ENCODE measurements at regions not wholly inside any gene's neighbourhood (a gene's known extent, or its start where the extent isn't known, plus 50 kb on each side); places are given as distances from the start of the nearest gene placed in this dataset.

DNA sequence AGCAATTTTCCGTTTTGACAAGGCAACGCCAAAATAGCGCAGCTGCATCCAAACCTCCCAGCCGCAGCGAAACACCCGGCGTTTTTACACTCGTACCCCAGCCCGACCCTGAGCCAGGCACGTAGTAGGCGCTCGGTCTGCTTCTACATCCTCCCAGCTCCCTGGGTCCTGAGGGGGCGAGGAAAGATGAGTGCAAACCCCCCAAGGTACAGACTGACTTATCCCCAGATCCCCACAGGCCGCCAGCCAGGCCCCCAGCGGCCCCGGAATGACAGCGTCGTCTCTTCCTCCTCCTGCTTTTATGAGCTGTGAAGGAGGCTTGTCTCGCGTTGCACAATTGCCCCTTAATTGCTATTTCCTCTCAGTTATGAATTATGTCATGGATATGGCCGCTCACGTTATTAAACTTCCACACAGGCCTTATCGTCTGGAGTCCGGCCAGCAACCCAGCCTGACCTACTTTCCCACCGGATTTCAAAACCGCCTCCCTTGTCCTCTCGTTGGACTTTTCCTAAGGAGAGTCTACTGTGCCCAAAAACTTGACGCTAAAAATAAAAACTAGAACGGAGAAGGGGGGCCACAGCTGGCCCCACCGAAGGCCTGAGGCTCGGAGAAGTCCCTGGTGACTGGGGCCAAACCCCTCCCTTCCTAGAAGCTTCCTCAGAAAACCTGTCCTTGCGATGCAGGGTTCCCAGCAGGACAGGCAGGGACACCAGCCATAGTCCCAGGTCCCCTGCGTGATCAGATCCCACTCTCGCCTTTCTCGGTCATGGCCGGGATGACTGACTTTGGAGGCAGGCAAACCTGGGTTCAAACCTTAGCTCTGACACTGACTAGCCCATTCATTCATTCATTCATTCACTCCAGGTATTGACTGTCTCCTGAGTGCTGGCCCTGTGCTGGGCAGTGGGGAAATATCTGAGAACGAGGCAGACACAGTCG, 130.9 kb upstream of the PTPN1 start:
- peak; percentile 61 for DNase-seq

DNA sequence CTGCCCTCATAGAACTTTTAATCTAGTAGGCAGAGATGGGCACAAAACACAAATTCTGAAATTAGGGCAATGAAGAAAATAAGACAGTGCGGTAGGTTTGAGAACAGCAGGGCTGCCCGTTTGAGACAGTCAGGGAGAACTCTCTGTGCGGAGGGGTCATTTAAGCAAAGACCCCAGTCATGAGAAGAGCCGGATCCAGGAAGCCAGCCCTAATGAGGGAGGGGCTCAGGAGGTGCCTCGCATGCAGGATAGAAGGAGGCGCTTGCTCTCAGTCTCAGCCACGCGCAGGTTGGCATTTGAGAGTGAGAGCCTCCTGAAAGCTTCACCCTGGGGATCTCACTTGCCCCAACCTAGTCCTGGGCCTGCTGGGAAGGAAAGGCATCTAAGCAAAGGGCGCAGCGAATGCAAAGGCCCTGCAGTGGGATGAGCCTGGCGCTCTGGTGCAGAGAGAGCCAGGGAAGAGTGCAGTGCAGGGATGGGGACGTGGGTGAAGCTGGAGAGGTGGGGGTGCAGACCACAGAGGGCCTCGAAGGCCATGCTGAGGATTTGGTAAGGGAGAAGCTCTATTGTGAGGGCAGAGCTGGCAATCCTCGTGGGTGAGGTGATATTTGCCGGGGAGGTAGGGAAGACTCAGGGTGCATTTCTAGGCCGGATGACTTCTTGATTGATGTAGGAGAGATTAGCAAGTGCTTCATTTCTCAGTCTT, 130.0 kb upstream of the PTPN1 start:
- no peak for DNase-seq

- DNase-seq: no peak
These were observed 129.5 kb upstream of the PTPN1 start for GRCh38 chr20:50380697-50381040.

DNA sequence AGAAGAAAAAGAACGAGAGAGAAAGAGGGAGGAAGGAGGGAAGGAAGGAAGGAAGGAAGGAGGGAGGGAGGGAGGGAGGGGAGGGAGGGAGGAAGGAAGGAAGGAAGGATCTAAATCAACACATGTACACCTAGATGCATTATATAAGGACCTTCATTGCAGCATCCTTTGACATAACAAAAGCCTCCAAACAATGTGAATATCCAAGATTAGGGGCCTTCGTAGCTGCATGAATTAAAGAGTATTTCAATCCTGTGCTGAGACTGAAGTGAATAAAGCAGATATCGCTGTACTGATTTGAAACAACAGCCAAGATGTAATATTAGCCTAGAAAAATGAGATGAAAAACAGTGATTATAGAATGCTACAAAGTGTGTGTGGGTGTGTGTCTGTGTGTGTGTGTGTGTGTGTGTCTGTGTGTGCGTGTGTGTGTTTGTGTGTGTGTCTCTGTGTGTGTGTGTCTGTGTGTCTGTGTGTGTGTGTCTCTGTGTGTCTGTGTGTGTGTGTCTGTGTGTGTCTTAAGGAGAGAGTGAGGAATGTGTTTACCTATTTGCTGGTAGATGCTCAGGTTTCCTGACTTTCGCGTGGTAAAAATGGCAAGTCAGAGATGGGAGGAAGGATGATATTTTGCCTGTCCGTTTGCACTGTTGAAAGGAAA, 129.0 kb upstream of the PTPN1 start:
- DNase-seq: no peak

- no peak for DNase-seq
These were observed 128.2 kb upstream of the PTPN1 start for GRCh38 chr20:50381771-50382593.

DNA sequence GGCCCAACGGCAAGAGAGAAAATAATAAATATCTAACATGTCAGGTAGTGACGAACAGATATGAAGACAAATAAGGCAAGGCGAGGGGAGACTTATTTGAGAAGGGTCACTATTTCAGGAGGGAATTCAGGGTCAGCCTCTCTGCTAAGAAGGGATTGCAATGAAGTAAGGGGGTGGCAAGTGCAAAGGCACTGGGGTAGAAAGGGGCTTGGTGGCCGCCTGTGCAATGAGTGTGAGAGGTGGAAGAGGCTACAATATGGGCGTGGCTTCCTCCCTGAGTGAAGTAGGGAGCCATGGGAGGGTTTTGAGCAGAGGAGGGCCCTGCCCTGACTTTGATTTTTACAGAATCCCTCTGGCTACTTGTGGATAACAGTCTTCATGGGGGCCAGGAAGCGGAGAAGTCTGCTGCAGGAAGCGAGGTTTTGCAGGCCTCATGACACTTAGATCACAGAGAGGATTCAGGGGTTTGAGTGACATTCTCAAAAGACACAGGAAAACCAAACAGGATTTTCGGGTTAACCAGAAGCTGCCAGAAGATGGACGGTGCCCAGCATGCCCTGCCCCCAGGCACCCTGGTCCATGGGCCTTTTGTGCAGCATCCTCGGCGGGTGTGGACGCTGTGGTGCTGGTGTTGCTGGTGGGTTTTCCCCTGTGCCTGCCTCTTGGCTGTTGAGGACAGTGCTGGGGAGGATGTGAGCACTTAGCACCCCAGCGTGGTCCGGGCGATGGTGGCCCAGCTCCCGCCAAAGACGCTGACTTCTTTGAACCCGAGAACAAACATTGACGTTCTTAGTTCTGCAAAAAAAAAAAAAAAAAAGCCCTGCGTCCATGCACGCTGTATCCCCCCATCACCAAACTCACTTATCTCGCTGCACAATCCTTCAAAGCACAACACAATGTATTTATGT, 124.2 kb upstream of the PTPN1 start:
- no peak for DNase-seq

- DNase-seq: no peak
These were observed 123.6 kb upstream of the PTPN1 start for GRCh38 chr20:50386641-50386960.

DNA sequence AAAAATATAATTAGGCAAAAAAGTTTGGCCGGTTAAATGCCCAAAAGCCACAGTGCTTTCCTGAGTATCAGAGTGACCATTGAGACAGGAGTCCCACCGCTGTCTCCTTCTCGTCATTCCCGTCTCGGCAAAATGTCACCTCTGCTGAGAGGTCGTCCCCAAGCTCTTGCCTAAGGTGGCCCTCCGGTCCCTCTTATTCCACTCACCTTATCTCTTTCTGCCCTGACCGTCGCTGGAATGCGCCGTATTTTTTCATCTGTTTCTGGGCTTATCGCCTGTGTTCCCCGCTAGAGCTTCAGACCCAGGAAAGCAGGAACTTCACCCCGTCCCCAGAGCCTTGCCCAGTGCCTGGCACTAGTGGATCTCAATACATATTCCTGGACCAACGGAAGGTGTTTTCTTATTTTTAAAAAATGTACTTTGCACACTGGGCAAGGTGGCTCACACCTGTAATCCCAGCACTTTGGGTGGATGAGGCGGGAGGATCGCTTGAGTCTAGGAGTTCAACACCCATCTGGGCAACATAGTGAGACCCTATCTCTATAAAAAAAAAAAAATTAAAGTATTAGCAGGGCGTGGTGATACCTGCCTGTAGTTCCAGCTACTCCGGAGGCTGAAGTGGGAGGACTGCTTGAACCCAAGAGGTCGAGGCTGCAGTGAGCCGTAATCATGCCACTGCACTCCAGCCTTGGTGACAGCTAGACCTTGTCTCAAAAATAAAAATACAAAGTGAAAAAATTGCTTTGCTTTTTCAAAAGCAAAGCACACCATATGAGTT, 122.8 kb upstream of the PTPN1 start:
- DNase-seq: no peak

- DNase-seq: no peak
These were observed 122.2 kb upstream of the PTPN1 start for GRCh38 chr20:50387996-50388332.

- DNase-seq: no peak
These were observed 121.3 kb upstream of the PTPN1 start for GRCh38 chr20:50388733-50389437.

DNA sequence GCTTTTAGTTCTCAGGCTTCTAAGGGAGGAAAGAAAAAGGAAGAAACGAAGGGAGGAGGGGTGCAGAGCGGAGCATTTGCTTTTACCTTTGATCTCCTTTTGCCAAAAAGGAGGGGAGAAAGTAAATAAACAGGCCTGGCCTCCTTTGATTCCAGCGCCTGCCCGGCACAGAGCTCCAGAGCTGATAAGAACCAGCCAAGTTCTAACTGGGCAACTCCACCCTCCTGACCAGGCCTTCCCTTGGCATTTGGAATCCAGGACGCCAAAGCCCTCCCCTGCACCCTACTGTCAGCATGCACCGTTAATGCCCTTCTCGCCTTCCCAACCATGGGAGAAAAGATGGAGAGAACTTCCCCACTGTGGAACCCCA, 120.8 kb upstream of the PTPN1 start:
- no peak for DNase-seq

DNA sequence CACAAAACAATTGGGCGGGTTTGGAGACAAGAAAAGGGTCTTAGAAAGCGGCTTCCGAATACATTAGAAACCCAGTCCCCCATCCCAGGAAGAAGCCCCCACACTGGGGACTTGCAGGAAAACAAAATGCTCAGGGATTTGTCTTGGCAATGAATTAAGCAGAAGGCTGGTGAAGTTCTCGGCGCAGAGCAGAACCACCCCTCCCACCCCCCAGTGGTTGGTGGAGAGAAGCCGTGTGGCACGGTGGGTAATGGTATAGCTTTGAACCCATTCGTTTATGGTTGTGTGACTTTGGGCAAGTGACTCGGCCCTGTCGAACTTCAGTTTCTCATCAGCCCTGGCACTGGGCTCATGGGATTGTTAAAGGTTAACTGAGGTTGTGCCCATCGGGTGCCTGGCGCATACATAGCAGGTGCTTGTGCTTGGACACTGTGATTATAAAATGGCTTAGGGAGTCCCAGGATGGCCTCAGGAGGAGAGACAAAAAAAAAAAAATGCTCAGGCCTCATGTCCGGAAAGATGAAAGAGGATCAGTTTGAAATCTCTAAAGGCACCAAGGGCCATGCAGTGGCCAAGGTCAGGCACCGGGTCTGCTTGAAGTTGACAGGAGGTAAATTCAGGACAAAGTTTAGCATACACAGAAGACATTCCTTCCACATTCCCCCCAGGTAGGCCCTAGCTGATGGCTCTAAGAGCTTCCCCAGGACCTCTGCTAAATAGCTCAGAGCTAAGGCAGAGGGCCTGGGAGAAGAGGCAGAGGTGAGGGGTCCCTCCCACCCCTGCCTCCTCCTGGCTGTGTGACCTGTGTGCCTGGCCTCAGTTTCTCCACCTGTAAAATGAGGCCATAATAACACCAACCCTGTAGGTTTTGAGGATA, 120.1 kb upstream of the PTPN1 start:
- DNase-seq: no peak

GRCh38 chr20:50390685-50391443, 119.3 kb upstream of the PTPN1 start:
- no peak for DNase-seq

- DNase-seq: no peak
These were observed 118.6 kb upstream of the PTPN1 start for GRCh38 chr20:50391444-50392137.

DNA sequence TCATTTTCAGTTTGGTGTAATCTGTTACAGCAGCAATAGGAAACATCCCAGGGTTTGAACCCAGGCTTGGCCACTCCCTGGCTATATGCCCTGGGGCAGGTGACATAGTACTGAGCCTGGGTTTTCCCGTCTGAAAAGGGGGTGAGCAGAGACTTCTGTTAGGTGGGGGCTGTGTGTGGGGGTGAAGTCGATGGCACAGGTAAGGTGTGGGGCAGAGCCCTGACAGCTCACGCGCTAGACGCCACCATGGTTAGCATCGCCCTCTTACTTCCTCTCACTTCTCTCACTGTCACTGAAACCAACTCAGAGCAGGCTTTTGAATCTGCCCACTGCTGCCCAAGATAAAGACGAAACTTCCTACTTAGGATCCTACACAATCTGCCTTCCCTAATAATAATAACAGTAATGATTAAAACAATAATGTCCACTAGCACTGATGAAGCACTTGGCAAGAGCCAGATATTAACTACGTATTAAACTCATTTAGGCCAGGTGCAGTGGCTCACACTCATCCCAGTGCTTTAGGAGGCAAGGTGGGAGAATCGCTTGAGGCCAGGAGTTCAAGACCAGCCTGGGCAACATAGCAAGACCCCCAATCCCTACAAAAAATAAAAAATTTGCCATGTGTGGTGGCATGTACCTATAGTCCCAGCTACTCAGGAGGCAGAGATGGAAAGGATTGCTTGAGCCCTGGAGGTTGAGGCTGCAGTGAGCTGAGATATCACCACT, 117.9 kb upstream of the PTPN1 start:
- no peak for DNase-seq

GRCh38 chr20:50393242-50393641, 116.9 kb upstream of the PTPN1 start:
- DNase-seq: no peak

- DNase-seq: no peak
These were observed 116.1 kb upstream of the PTPN1 start for GRCh38 chr20:50393990-50394561.
